Kidney (tissue), 13 donors: ENCODE measurements at regions not wholly inside any gene's neighbourhood (a gene's known extent, or its start where the extent isn't known, plus 50 kb on each side); places are given as distances from the start of the nearest gene placed in this dataset.

Experiments used
- DNase-seq, 5 donors: peaks; one replicate each; pipeline ENCODE4 v3.0.0-alpha.2; 2013 to 2020
- FAIRE-seq: peaks from 2 replicates; lab custom pipeline; 2012; peaks lifted over from hg19 to GRCh38; lab: Jason Lieb, UNC
- H3K27ac ChIP-seq, 2 donors: one replicate each; pipeline ENCODE4 v1.7.0; 2013; ENCODE audit warnings: low read depth in 2 of 2, low read length in 2 of 2, inconsistent platforms in 1 of 2
- H3K27me3 ChIP-seq: one replicate; pipeline ENCODE4 v1.7.1; 2013; ENCODE audit warnings: low read length, inconsistent platforms; ENCODE audit not compliant: control insufficient read depth, insufficient read depth
- H3K36me3 ChIP-seq, 3 donors: one replicate each; pipeline versions ENCODE4 v1.7.0 to v1.7.1; 2013; ENCODE audit warnings: low read length in 3 of 3, control low read depth in 1 of 3, inconsistent platforms in 1 of 3; ENCODE audit not compliant: insufficient read depth in 3 of 3, control insufficient read depth in 2 of 3
- H3K4me1 ChIP-seq, 3 donors: one replicate each; pipeline versions ENCODE4 v1.7.0 to v1.7.1; 2013; ENCODE audit warnings: low read length in 3 of 3, inconsistent platforms in 1 of 3, low read depth in 1 of 3; ENCODE audit not compliant: control insufficient read depth in 2 of 3, insufficient read depth in 2 of 3
- H3K4me3 ChIP-seq, 3 donors: one replicate each; pipeline versions ENCODE4 v1.7.0 to v1.8.1; 2013; ENCODE audit warnings: low read length in 3 of 3, control low read depth in 1 of 3, inconsistent platforms in 1 of 3
- H3K9ac ChIP-seq, 3 donors: one replicate each; pipeline versions ENCODE4 v1.7.0 to v1.7.1; 2013; ENCODE audit warnings: low read length in 3 of 3, control low read depth in 1 of 3, inconsistent platforms in 1 of 3
- H3K9me3 ChIP-seq, 3 donors: one replicate each; pipeline versions ENCODE4 v1.7.0 to v1.7.1; 2013; ENCODE audit warnings: low read length in 3 of 3, control low read depth in 1 of 3, inconsistent platforms in 1 of 3; ENCODE audit not compliant: control insufficient read depth in 2 of 3, insufficient read depth in 1 of 3
- CTCF ChIP-seq: IDR thresholded peaks from 3 replicates; pipeline ENCODE4 v1.5.1; 2012; ENCODE audit warnings: mild to moderate bottlenecking, moderate library complexity, borderline replicate concordance; ENCODE audit not compliant: insufficient read depth; ENCODE audit errors: extremely low read depth
- intact Hi-C: fragments of 100-400 bp; cut with DNase I; formaldehyde crosslinking; loops from one replicate; pipeline ENCODE4 v1.11.1; 2022
- donor health status: control.
- donor health status: control.
- donor health status: control.
- donor health status: control.
- donor health status: control.
- donor health status: DM: yes; HTN: yes; CAD: no.
- donor health status: Normal renal cell carcinoma (clear cell type).

GRCh38 chr9:80185112-80185738, 613.5 kb downstream of the TLE4 start:
- no peaks in the 10 kb centered on the region for H3K27me3 ChIP-seq
- no peak overlapping the region for H3K9ac ChIP-seq
- intact Hi-C loops: no loop called here
- H3K27ac ChIP-seq: no peak overlapping the region
- H3K36me3 ChIP-seq: no peaks in the 10 kb centered on the region
- no peak for FAIRE-seq
- H3K4me1 ChIP-seq: no peaks in the 10 kb centered on the region
- no peak overlapping the region for H3K4me3 ChIP-seq
- H3K9me3 ChIP-seq: peaks cover 0 to 4% (median 0%) of the 10 kb centered on the region in 3 donors
- peak in 1 of 5 donors; percentile 43 for DNase-seq
- no peak for TF ChIP-seq CTCF

- TF ChIP-seq CTCF: no peak
- intact Hi-C loops: no loop called here
- no peak for FAIRE-seq
Measured at GRCh38 chr9:80177949-80178480, 606.2 kb downstream of the TLE4 start.

GRCh38 chr9:80175286-80176150, 603.8 kb downstream of the TLE4 start:
- Histone ChIP-seq H3K27me3 (no peaks in the 10 kb centered on the region), H3K4me3 (no peak overlapping the region), H3K9ac (no peak overlapping the region), H3K4me1 (no peaks in the 10 kb centered on the region), H3K9me3 (no peaks in the 10 kb centered on the region), H3K27ac (no peak overlapping the region), H3K36me3 (no peaks in the 10 kb centered on the region)
- peak; percentile 66 for TF ChIP-seq CTCF
- DNase-seq (peak in 2 of 5 donors; percentile 39 to 72), FAIRE-seq (peak; percentile 81)
- intact Hi-C loops: no loop called here

More at GRCh38 chr9:80177949-80178480, 606.2 kb downstream of the TLE4 start:
- Histone ChIP-seq H3K27ac (no peak overlapping the region), H3K36me3 (no peaks in the 10 kb centered on the region), H3K4me3 (no peak overlapping the region), H3K27me3 (no peaks in the 10 kb centered on the region), H3K9me3 (peaks cover 0 to 4% (median 0%) of the 10 kb centered on the region in 3 donors), H3K4me1 (no peaks in the 10 kb centered on the region), H3K9ac (no peak overlapping the region)
- DNase-seq: peak in 1 of 5 donors; percentile 41
